SKM-1 (cell line): ENCODE measurements at regions not wholly inside any gene's neighbourhood (a gene's known extent, or its start where the extent isn't known, plus 50 kb on each side); places are given as distances from the start of the nearest gene placed in this dataset.
"Not testable (repeated sequence)": the region's sequence is repeated elsewhere in the genome, so short reads cannot be mapped to it uniquely, and the experiment has no call there.

Source experiments
- DNase-seq: peaks from one replicate; lab custom pipeline; 2025; ENCODE audit not compliant: unreplicated experiment; lab: John Stamatoyannopoulos, UW

DNA sequence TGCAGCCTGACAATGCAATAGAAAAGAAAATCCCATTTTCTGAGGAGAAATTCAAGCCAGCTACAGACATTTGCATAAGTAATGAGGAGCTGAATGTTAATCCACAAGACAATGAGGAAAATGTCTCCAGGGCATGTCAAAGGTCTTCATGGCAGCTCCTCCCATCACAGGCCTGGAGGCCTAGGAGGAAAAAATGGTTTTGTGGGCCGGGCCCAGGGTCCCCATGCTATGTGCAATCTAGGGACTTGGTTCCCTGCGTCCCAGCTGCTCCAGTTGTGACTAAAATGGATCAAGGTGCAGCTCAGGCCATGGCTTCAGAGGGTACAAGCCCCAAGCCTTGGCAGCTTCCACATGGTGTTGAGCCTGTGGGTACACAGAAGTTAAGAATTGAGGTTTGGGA lies 132.5 kb upstream of the PARD3B start:
- not testable (repeated sequence) for DNase-seq

GRCh38 chr2:204415406-204416181 lies 129.7 kb upstream of the PARD3B start:
- DNase-seq: no peak

DNA sequence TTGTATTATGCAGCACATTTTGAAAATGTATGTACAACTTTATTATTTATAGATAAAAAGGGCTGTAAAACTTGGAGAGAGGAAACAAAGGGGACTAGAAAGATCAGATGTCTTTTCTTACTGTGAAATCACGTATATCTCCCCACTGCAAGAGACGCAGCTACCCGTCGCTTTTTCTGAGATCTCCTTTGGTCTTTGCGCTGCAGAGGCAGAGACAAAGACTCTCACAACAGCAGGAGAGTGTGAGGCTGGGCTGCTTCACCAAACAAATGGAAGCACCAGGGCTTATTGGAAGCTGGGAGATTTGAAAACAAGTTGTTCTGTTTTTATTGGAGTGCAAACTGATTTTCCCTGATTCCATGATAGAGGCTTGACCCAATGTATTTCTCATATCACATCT lies 129.0 kb upstream of the PARD3B start:
- DNase-seq: no peak

GRCh38 chr2:204425821-204426220 lies 119.5 kb upstream of the PARD3B start:
- no peak for DNase-seq

GRCh38 chr2:204428675-204429074 lies 116.6 kb upstream of the PARD3B start:
- DNase-seq: no peak

DNA sequence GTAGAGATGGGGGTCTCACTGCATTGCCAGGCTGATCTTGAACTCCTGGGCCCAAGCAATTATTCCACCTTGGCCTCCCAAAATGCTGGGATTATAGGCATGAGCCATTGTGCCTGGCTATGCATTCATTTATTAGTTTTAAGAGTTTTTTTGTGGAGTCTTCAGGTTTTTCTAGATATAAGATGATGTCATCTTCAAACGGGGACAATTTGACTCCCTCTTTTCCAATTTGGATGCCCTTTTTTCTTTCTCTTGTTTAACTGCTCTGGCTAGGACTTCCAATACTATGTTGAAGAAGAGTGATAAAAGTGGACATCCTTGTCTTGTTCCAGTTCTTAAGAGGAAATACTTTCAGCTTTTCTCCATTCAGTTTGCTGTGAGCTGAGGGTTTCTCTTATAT lies 113.7 kb upstream of the PARD3B start:
- DNase-seq: no peak

- DNase-seq: no peak
These were observed 113.1 kb upstream of the PARD3B start for GRCh38 chr2:204432196-204432595.

GRCh38 chr2:204434660-204435462 lies 110.4 kb upstream of the PARD3B start:
- no peak for DNase-seq

DNA sequence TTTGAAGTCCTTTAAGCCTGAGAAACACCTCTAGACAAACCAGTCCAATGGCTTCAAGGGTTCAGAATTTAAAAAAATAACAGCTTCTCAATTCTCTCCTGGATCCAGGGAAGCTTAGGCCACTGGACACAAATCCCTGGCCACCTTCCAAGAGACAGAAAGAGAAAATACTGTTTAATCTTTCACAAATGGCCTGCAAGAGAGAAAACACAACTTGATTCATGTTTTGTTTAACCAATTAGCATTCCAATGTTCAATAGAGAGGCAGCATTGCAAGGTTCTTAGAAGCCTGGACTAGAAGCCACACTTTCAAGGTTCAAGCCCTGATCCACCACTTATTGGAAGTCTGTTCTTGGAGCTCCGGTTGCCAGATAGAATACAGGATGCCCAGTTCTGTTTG lies 109.0 kb upstream of the PARD3B start:
- no peak for DNase-seq

DNA sequence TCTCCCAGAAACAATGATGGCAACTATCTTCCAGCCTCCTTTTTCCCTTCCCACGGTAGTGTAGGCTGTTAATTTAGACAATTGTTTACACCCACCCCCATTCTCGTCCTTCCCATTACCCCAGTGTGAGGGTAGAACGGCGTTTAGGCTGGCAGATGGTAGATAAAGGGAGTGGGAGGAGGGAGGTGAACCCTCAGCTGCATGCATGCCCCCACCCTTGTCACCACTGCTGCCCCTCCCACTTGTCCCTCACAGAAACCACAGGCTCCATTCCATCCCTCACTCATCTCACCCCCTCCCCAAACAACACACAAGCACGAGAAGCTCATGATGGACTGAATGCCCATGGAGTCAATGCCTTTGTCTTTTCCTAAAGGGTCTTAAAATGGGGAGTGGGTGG lies 107.9 kb upstream of the PARD3B start:
- DNase-seq: no peak

GRCh38 chr2:204437815-204438756 lies 107.2 kb upstream of the PARD3B start:
- DNase-seq: no peak

- no peak for DNase-seq
These were observed 104.0 kb upstream of the PARD3B start for GRCh38 chr2:204441316-204441715.

DNA sequence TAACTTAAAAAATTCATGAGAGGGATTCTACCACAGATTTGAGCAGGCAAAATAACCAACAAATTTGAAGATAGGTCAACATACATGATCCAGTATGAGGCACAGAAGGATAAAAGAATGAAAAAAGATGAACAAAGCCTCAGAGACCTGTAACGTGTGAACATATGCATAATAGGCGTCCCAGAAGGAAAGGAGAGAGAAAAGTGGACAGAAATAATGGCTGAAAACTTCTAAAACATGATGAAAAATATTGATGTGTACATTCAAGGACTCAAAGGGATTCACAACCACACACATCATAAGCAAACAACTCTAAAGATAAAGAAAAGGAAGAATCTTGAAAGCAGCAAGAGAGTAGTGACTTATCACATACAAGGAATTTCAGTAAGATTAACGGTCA lies 100.1 kb upstream of the PARD3B start:
- no peak for DNase-seq

GRCh38 chr2:204447722-204448121 lies 97.6 kb upstream of the PARD3B start:
- DNase-seq: no peak

- no peak for DNase-seq
These were observed 95.3 kb upstream of the PARD3B start for GRCh38 chr2:204449977-204450376.

DNA sequence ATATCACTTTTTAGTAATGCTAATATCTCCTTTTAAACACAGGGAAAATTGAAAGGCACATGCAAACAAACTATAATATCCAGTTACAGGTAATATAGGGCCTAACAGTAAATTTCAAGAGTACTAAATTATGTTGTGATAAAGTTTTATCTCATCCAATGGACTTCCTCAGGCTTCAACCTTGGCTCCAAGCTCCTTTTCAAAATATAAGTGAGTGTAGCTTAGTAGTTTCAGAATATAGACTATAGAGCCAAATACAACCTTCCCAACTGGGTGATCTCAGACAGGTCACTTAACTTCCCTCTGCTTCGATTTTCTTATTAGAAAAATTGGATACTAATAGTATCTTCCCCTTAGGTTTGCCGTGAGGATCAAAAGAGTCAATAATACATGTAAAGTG lies 93.5 kb upstream of the PARD3B start:
- DNase-seq: no peak

GRCh38 chr2:204452464-204453023 lies 92.7 kb upstream of the PARD3B start:
- DNase-seq: no peak

DNA sequence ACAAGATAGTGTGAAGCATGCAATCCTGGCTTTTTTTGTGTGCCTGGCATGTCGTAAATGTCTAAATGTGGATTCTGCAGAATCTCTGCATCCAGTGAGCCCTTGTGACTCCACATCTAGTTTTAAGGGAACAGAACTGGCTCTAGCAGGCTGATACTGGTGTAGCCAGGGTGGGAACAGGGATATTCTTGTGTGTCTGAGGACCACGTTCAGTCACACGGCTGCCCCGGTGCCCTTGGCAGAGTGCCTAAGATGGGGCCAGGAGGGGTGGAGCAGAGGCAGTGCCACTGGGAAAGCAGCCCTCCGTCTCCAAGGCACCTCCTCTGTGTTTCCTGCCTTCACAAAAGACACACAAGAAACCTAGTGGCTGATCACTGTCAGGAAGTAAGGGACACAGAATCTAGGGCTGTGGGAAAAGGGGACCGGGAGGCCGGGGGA lies 91.5 kb upstream of the PARD3B start:
- no peak for DNase-seq

GRCh38 chr2:204454672-204455380 lies 90.4 kb upstream of the PARD3B start:
- no peak for DNase-seq

- DNase-seq: no peak
These were observed 76.4 kb upstream of the PARD3B start for GRCh38 chr2:204468746-204469429.
